Fibroblast of lung (primary cell): ENCODE measurements at regions not wholly inside any gene's neighbourhood (a gene's known extent, or its start where the extent isn't known, plus 50 kb on each side); places are given as distances from the start of the nearest gene placed in this dataset.
A peak's percentile ranks its signal among the peaks of the same experiment; 100 is the strongest.

Experiments used
- DNase-seq, 2 donors: peaks; one replicate each; pipeline versions ENCODE4 v3.0.0 to v3.0.0-alpha.2; 2010; ENCODE audit warnings: low read depth in 2 of 2
- H2AFZ ChIP-seq: 2 replicates; pipeline ENCODE4 v1.5.1; 2012; ENCODE audit warnings: low read length, control low read depth, inconsistent platforms
- H3K27ac ChIP-seq: 2 replicates; pipeline ENCODE4 v1.5.1; 2011; ENCODE audit warnings: low read length, control low read depth; ENCODE audit not compliant: insufficient read depth
- H3K27me3 ChIP-seq: 2 replicates; pipeline ENCODE4 v1.5.1; 2011; ENCODE audit warnings: mild to moderate bottlenecking, low read length; ENCODE audit not compliant: control insufficient read depth, insufficient read depth
- H3K36me3 ChIP-seq: 2 replicates; pipeline ENCODE4 v1.5.1; 2011; ENCODE audit warnings: low read length; ENCODE audit not compliant: control insufficient read depth, insufficient read depth
- H3K4me1 ChIP-seq: 2 replicates; pipeline ENCODE4 v1.5.1; 2011; ENCODE audit warnings: low read length; ENCODE audit not compliant: control insufficient read depth, insufficient read depth; ENCODE audit errors: extremely low read depth
- H3K4me2 ChIP-seq: 2 replicates; pipeline ENCODE4 v1.5.1; 2011; ENCODE audit warnings: low read length, control low read depth; ENCODE audit not compliant: insufficient read depth; ENCODE audit errors: extremely low read depth
- H3K4me3 ChIP-seq, 4 experiments: fragments of 200-600 bp in 1 of 4; sonication (generic) in 1 of 4; replicated peaks in 1 of 4; 2 replicates each; pipeline ENCODE4 v1.5.1; 2011 to 2016; ENCODE audit warnings: low read length in 4 of 4, low read depth in 3 of 4, mild to moderate bottlenecking in 3 of 4, control low read depth in 2 of 4, inconsistent platforms in 1 of 4, mixed read lengths in 1 of 4; ENCODE audit not compliant: insufficient read depth in 1 of 4; ENCODE audit errors: control extremely low read depth in 1 of 4
- H3K79me2 ChIP-seq: 2 replicates; pipeline ENCODE4 v1.5.1; 2012; ENCODE audit warnings: mild to moderate bottlenecking, low read length, inconsistent platforms; ENCODE audit not compliant: control insufficient read depth, insufficient read depth
- H3K9ac ChIP-seq: 2 replicates; pipeline ENCODE4 v1.5.1; 2011; ENCODE audit warnings: mild to moderate bottlenecking, low read length, control low read depth; ENCODE audit not compliant: insufficient read depth
- H3K9me3 ChIP-seq: 2 replicates; pipeline ENCODE4 v1.5.1; 2012; ENCODE audit warnings: low read depth, low read length; ENCODE audit not compliant: control insufficient read depth, insufficient read depth
- H4K20me1 ChIP-seq: 2 replicates; pipeline ENCODE4 v1.5.1; 2011; ENCODE audit warnings: low read length; ENCODE audit not compliant: control insufficient read depth, insufficient read depth; ENCODE audit errors: extremely low read depth
- CTCF ChIP-seq, 2 donors: IDR thresholded peaks in 1 of 2; conservative IDR thresholded peaks in 1 of 2; 1 replicate in 1 of 2; 2 replicates in 1 of 2; pipeline ENCODE4 v1.5.1; 2011 to 2012; ENCODE audit warnings: low read length in 2 of 2, control low read depth in 1 of 2, inconsistent platforms in 1 of 2, low read depth in 1 of 2, mild to moderate bottlenecking in 1 of 2
- EZH2 ChIP-seq: IDR thresholded peaks from 2 replicates; pipeline ENCODE4 v1.5.1; 2012; ENCODE audit warnings: low read length, control low read depth, mild to moderate bottlenecking; ENCODE audit errors: missing control alignments

GRCh38 chr11:91639359-91639758 is 585.3 kb upstream of the FAT3 start:
- Histone ChIP-seq H3K36me3 (no peaks in the 10 kb centered on the region), H3K27ac (no peak overlapping the region), H3K27me3 (no peaks in the 10 kb centered on the region), H3K4me1 (no peaks in the 10 kb centered on the region), H3K9me3 (no peaks in the 10 kb centered on the region), H2AFZ (no peak overlapping the region), H3K4me3 (no peak overlapping the region), H3K9ac (no peak overlapping the region), H4K20me1 (no peaks in the 10 kb centered on the region), H3K79me2 (no peaks in the 10 kb centered on the region), H3K4me2 (no peak overlapping the region)
- TF ChIP-seq CTCF (conservative IDR thresholded peaks at IDR 0.05 in 1 of 2, IDR thresholded peaks at IDR 0.05 in 1 of 2; ENCODE audit: low read depth in 1 of 2, low read length in 2 of 2) (no peak), EZH2 (no peak)
- DNase-seq, result no peak

- Histone ChIP-seq H2AFZ (no peak overlapping the region), H3K36me3 (no peaks in the 10 kb centered on the region), H3K4me1 (no peaks in the 10 kb centered on the region), H3K9me3 (no peaks in the 10 kb centered on the region), H3K4me3 (no peak overlapping the region), H4K20me1 (no peaks in the 10 kb centered on the region), H3K4me2 (no peak overlapping the region), H3K27me3 (no peaks in the 10 kb centered on the region), H3K9ac (no peak overlapping the region), H3K27ac (no peak overlapping the region), H3K79me2 (no peaks in the 10 kb centered on the region)
- no peak for TF ChIP-seq CTCF (conservative IDR thresholded peaks at IDR 0.05 in 1 of 2, IDR thresholded peaks at IDR 0.05 in 1 of 2; ENCODE audit: low read depth in 1 of 2, low read length in 2 of 2)
- no peak for TF ChIP-seq EZH2
- no peak for DNase-seq
These were observed 593.5 kb upstream of the FAT3 start for GRCh38 chr11:91630916-91631673.

GRCh38 chr11:91625495-91625894 is 599.1 kb upstream of the FAT3 start:
- Histone ChIP-seq H3K9me3 (no peaks in the 10 kb centered on the region), H3K4me2 (no peak overlapping the region), H3K4me3 (no peak overlapping the region), H3K9ac (no peak overlapping the region), H3K4me1 (no peaks in the 10 kb centered on the region), H2AFZ (no peak overlapping the region), H3K27me3 (no peaks in the 10 kb centered on the region), H3K27ac (no peak overlapping the region), H4K20me1 (no peaks in the 10 kb centered on the region), H3K79me2 (no peaks in the 10 kb centered on the region), H3K36me3 (no peaks in the 10 kb centered on the region)
- TF ChIP-seq CTCF (conservative IDR thresholded peaks at IDR 0.05 in 1 of 2, IDR thresholded peaks at IDR 0.05 in 1 of 2; ENCODE audit: low read depth in 1 of 2, low read length in 2 of 2), result no peak
- TF ChIP-seq EZH2, result no peak
- DNase-seq, result peak in 1 of 2 donors; percentile 0
